ENCODE measurements at regions not wholly inside any gene's neighbourhood (a gene's known extent, or its start where the extent isn't known, plus 50 kb on each side); places are given as distances from the start of the nearest gene placed in this dataset.

GRCh38 chr17:71376933-71377332, 743.9 kb upstream of the SOX9 start:
- no peak for DNase-seq

GRCh38 chr17:71378036-71378435, 742.8 kb upstream of the SOX9 start:
- DNase-seq, result no peak

GRCh38 chr17:71378741-71379140, 742.1 kb upstream of the SOX9 start:
- DNase-seq, result no peak

GRCh38 chr17:71379512-71379911, 741.3 kb upstream of the SOX9 start:
- DNase-seq, result no peak

- no peak for DNase-seq
Measured at GRCh38 chr17:71380535-71380934, 740.3 kb upstream of the SOX9 start.

GRCh38 chr17:71380936-71381335, 739.9 kb upstream of the SOX9 start:
- DNase-seq, result no peak

- DNase-seq, result no peak
Measured at GRCh38 chr17:71383091-71383490, 737.7 kb upstream of the SOX9 start.

- no peak for DNase-seq
Measured at GRCh38 chr17:71387456-71387855, 733.4 kb upstream of the SOX9 start.

GRCh38 chr17:71392715-71393567, 727.9 kb upstream of the SOX9 start:
- no peak for DNase-seq

- no peak for DNase-seq
Measured at GRCh38 chr17:71395901-71396300, 724.9 kb upstream of the SOX9 start.

- DNase-seq, result no peak
Measured at GRCh38 chr17:71396711-71397110, 724.1 kb upstream of the SOX9 start.

GRCh38 chr17:71398025-71398424, 722.8 kb upstream of the SOX9 start:
- DNase-seq, result no peak

- DNase-seq, result no peak
Measured at GRCh38 chr17:71398800-71399219, 722.0 kb upstream of the SOX9 start.

GRCh38 chr17:71399221-71399620, 721.6 kb upstream of the SOX9 start:
- no peak for DNase-seq

- no peak for DNase-seq
Measured at GRCh38 chr17:71399649-71400048, 721.2 kb upstream of the SOX9 start.

- no peak for DNase-seq
Measured at GRCh38 chr17:71402007-71402406, 718.8 kb upstream of the SOX9 start.

- DNase-seq, result no peak
Measured at GRCh38 chr17:71402661-71403141, 718.1 kb upstream of the SOX9 start.

GRCh38 chr17:71405101-71405500, 715.7 kb upstream of the SOX9 start:
- no peak for DNase-seq

GRCh38 chr17:71407981-71408380, 712.8 kb upstream of the SOX9 start:
- no peak for DNase-seq

- no peak for DNase-seq
Measured at GRCh38 chr17:71409137-71409536, 711.7 kb upstream of the SOX9 start.

GRCh38 chr17:71409712-71410111, 711.1 kb upstream of the SOX9 start:
- no peak for DNase-seq

- DNase-seq, result no peak
Measured at GRCh38 chr17:71412803-71413202, 708.0 kb upstream of the SOX9 start.

GRCh38 chr17:71413935-71414334, 706.9 kb upstream of the SOX9 start:
- no peak for DNase-seq

- no peak for DNase-seq
Measured at GRCh38 chr17:71417142-71417541, 703.7 kb upstream of the SOX9 start.

GRCh38 chr17:71422968-71423367, 697.9 kb upstream of the SOX9 start:
- DNase-seq, result no peak
